Urothelium cell line (cell line): ENCODE measurements at regions not wholly inside any gene's neighbourhood (a gene's known extent, or its start where the extent isn't known, plus 50 kb on each side); places are given as distances from the start of the nearest gene placed in this dataset.
A peak's percentile ranks its signal among the peaks of the same experiment; 100 is the strongest.

ENCODE experiments used
- DNase-seq: peaks from one replicate; pipeline ENCODE4 v3.0.0; 2011; ENCODE audit warnings: low spot score, mixed read lengths
- FAIRE-seq: peaks from 2 replicates; lab custom pipeline; 2011; peaks lifted over from hg19 to GRCh38; lab: Jason Lieb, UNC

GRCh38 chr4:66000510-66001117 is 330.3 kb upstream of the EPHA5 start:
- DNase-seq (peak; percentile 9), FAIRE-seq (no peak)

GRCh38 chr4:65999518-65999871 is 329.2 kb upstream of the EPHA5 start:
- FAIRE-seq (no peak), DNase-seq (peak; percentile 16)

GRCh38 chr4:65998807-65999517 is 328.7 kb upstream of the EPHA5 start:
- peak; percentile 5 for FAIRE-seq
- DNase-seq, result peak; percentile 8

- FAIRE-seq (no peak), DNase-seq (no peak)
These were observed 312.8 kb upstream of the EPHA5 start for GRCh38 chr4:65983061-65983460.

- DNase-seq (no peak), FAIRE-seq (no peak)
These were observed 306.0 kb upstream of the EPHA5 start for GRCh38 chr4:65976287-65976686.

GRCh38 chr4:65973186-65973585 is 302.9 kb upstream of the EPHA5 start:
- no peak for DNase-seq
- no peak for FAIRE-seq

- DNase-seq, result no peak
- FAIRE-seq, result no peak
These were observed 301.4 kb upstream of the EPHA5 start for GRCh38 chr4:65971686-65972085.

GRCh38 chr4:65968831-65969558 is 298.7 kb upstream of the EPHA5 start:
- DNase-seq (no peak), FAIRE-seq (no peak)

- no peak for DNase-seq
- FAIRE-seq, result no peak
These were observed 290.5 kb upstream of the EPHA5 start for GRCh38 chr4:65960751-65961150.

GRCh38 chr4:65954416-65954815 is 284.1 kb upstream of the EPHA5 start:
- DNase-seq (no peak), FAIRE-seq (no peak)

- DNase-seq (no peak), FAIRE-seq (no peak)
These were observed 280.9 kb upstream of the EPHA5 start for GRCh38 chr4:65951177-65951576.

- peak; percentile 65 for DNase-seq
- FAIRE-seq, result peak; percentile 65
These were observed 272.8 kb upstream of the EPHA5 start for GRCh38 chr4:65943076-65943475.

GRCh38 chr4:65924843-65925242 is 254.6 kb upstream of the EPHA5 start:
- DNase-seq, result no peak
- FAIRE-seq, result no peak

- no peak for DNase-seq
- FAIRE-seq, result no peak
These were observed 253.3 kb upstream of the EPHA5 start for GRCh38 chr4:65923616-65924015.

GRCh38 chr4:65921180-65921579 is 250.9 kb upstream of the EPHA5 start:
- FAIRE-seq (no peak), DNase-seq (no peak)

- DNase-seq, result no peak
- FAIRE-seq, result no peak
These were observed 248.6 kb upstream of the EPHA5 start for GRCh38 chr4:65918872-65919271.

GRCh38 chr4:65918212-65918611 is 247.9 kb upstream of the EPHA5 start:
- no peak for FAIRE-seq
- DNase-seq, result no peak

GRCh38 chr4:65917486-65917885 is 247.2 kb upstream of the EPHA5 start:
- DNase-seq (peak; percentile 35), FAIRE-seq (no peak)

GRCh38 chr4:65911720-65912119 is 241.4 kb upstream of the EPHA5 start:
- DNase-seq (no peak), FAIRE-seq (no peak)

GRCh38 chr4:65893957-65894755 is 223.9 kb upstream of the EPHA5 start:
- no peak for FAIRE-seq
- DNase-seq, result no peak

GRCh38 chr4:65893271-65893670 is 223.0 kb upstream of the EPHA5 start:
- FAIRE-seq, result no peak

More at GRCh38 chr4:65893271-65893670, 223.0 kb upstream of the EPHA5 start:
- DNase-seq, result no peak
